A549 (cell line): ENCODE measurements at regions not wholly inside any gene's neighbourhood (a gene's known extent, or its start where the extent isn't known, plus 50 kb on each side); places are given as distances from the start of the nearest gene placed in this dataset.

Source experiments
- ATAC-seq, 2 experiments: fragments of 200-7000 bp in 1 of 2; fragments of >200 bp in 1 of 2; cut with Nextera tagmentation in 1 of 2; cut with Tn5 transposase in 1 of 2; 3 replicates each; pipeline versions ENCODE4 v1.8.0 to v1.9.1; 2018 to 2020; ENCODE audit warnings: mild to moderate bottlenecking in 1 of 2, moderate library complexity in 1 of 2
- CTCF ChIA-PET: fragments of 300-600 bp; sonication (Branson Sonifier 250); formaldehyde crosslinking; extraction: SDS; loops from one replicate; lab custom pipeline; 2021; ENCODE audit warnings: antibody characterized with exemption, inconsistent platforms; lab: Yijun Ruan, JAX
- POLR2A ChIA-PET: fragments of 350-600 bp; formaldehyde crosslinking; extraction: SDS; loops from one replicate; lab custom pipeline; 2021; ENCODE audit warnings: antibody characterized with exemption, inconsistent platforms; lab: Yijun Ruan, JAX
- DNase-seq, 2 experiments: peaks; one replicate each; pipeline versions ENCODE4 v3.0.0 to v3.0.0-alpha.2; 2011 to 2016; ENCODE audit warnings: low read depth in 1 of 2, low spot score in 1 of 2
- FAIRE-seq: peaks from 2 replicates; lab custom pipeline; 2011; peaks lifted over from hg19 to GRCh38; lab: Jason Lieb, UNC
- H3K27ac ChIP-seq, 2 experiments: fragments of >200 bp; sonication (Bioruptor Twin); formaldehyde crosslinking; 3 replicates each; pipeline ENCODE4 v1.5.1; 2016 to 2017
- H3K4me1 ChIP-seq: fragments of >200 bp; sonication (Bioruptor Twin); formaldehyde crosslinking; 3 replicates; pipeline ENCODE4 v1.6.1; 2016
- H3K4me2 ChIP-seq: fragments of >200 bp; sonication (Bioruptor Twin); formaldehyde crosslinking; 3 replicates; pipeline ENCODE4 v1.6.1; 2016
- H3K4me3 ChIP-seq: fragments of >200 bp; sonication (Bioruptor Twin); formaldehyde crosslinking; 3 replicates; pipeline ENCODE4 v1.5.1; 2016
- H3K9me3 ChIP-seq: fragments of >200 bp; sonication (Bioruptor Twin); formaldehyde crosslinking; 3 replicates; pipeline ENCODE4 v1.6.1; 2016
- BHLHE40 ChIP-seq: IDR thresholded peaks from 2 replicates; pipeline ENCODE4 v1.6.1; 2012; ENCODE audit warnings: low read depth, low read length, inconsistent platforms
- CEBPB ChIP-seq, 2 experiments: fragments of >200 bp in 1 of 2; sonication (Bioruptor Twin) in 1 of 2; formaldehyde crosslinking in 1 of 2; IDR thresholded peaks; 2 replicates each; pipeline ENCODE4 v1.6.1; 2012 to 2016
- EHMT2 ChIP-seq: fragments of 200-600 bp; sonication (generic); IDR thresholded peaks from 2 replicates; pipeline ENCODE4 v1.6.1; 2016; ENCODE audit warnings: antibody characterized with exemption, low read depth, mild to moderate bottlenecking, moderate library complexity
- FOSL2 ChIP-seq, 2 experiments: fragments of 450-650 bp in 1 of 2; fragments of >200 bp in 1 of 2; sonication (Bioruptor Twin) in 1 of 2; formaldehyde crosslinking; IDR thresholded peaks; 2 replicates each; pipeline versions ENCODE4 v1.5.0 to v1.6.1; 2016 to 2020; ENCODE audit warnings: mild to moderate bottlenecking in 1 of 2, moderate library complexity in 1 of 2
- HES2 ChIP-seq: fragments of >200 bp; sonication (Bioruptor Twin); formaldehyde crosslinking; IDR thresholded peaks from 2 replicates; pipeline ENCODE4 v1.6.1; 2016
- HOXA7 ChIP-seq: fragments of 250-450 bp; sonication (Bioruptor Pico); IDR thresholded peaks from 2 replicates; pipeline ENCODE4 v1.5.0; 2020; ENCODE audit warnings: mild to moderate bottlenecking, moderate library complexity
- HOXB5 ChIP-seq: fragments of 250-450 bp; sonication (Bioruptor Pico); IDR thresholded peaks from 2 replicates; pipeline ENCODE4 v1.5.0; 2020; ENCODE audit warnings: mild to moderate bottlenecking, moderate library complexity
- JUN ChIP-seq, 2 experiments: fragments of >200 bp; sonication (Bioruptor Twin); formaldehyde crosslinking; IDR thresholded peaks; 2 replicates in 1 of 2; 3 replicates in 1 of 2; pipeline ENCODE4 v1.6.1; 2016 to 2017
- JUNB ChIP-seq: fragments of >200 bp; sonication (Bioruptor Twin); formaldehyde crosslinking; IDR thresholded peaks from 2 replicates; pipeline ENCODE4 v1.6.1; 2016
- KDM1A ChIP-seq: fragments of 200-600 bp; sonication (generic); IDR thresholded peaks from 2 replicates; pipeline ENCODE4 v1.6.1; 2016; ENCODE audit warnings: low read depth, mild to moderate bottlenecking
- KDM5A ChIP-seq: fragments of 200-600 bp; sonication (generic); IDR thresholded peaks from 2 replicates; pipeline ENCODE4 v1.6.1; 2016; ENCODE audit warnings: antibody characterized with exemption, mild to moderate bottlenecking
- MAFK ChIP-seq: fragments of 450-650 bp; IDR thresholded peaks from 2 replicates; pipeline ENCODE4 v1.6.1; 2014; ENCODE audit not compliant: partially characterized antibody
- MYC ChIP-seq: IDR thresholded peaks from 2 replicates; pipeline ENCODE4 v1.6.1; 2012; ENCODE audit warnings: mild to moderate bottlenecking, inconsistent platforms, low read length, improper control_type of control experiment, borderline replicate concordance
- NPAS2 ChIP-seq: fragments of 250-450 bp; sonication (Bioruptor Pico); IDR thresholded peaks from 2 replicates; pipeline ENCODE4 v1.8.0; 2022; ENCODE audit warnings: mild to moderate bottlenecking, moderate library complexity, borderline replicate concordance
- PBX3 ChIP-seq: IDR thresholded peaks from 2 replicates; pipeline ENCODE4 v1.6.1; 2012
- POLR2AphosphoS2 ChIP-seq: conservative IDR thresholded peaks from 2 replicates; pipeline ENCODE4 v1.6.1; 2012; ENCODE audit warnings: low read length, improper control_type of control experiment, inconsistent platforms
- RFX5 ChIP-seq: fragments of 450-650 bp; IDR thresholded peaks from 2 replicates; pipeline ENCODE4 v1.7.1; 2014; ENCODE audit warnings: antibody characterized with exemption, mild to moderate bottlenecking, moderate library complexity
- SMC3 ChIP-seq: fragments of >200 bp; sonication (Bioruptor Twin); formaldehyde crosslinking; IDR thresholded peaks from 3 replicates; pipeline ENCODE4 v1.6.1; 2018; ENCODE audit warnings: inconsistent platforms
- SREBF2 ChIP-seq: fragments of 450-650 bp; IDR thresholded peaks from 2 replicates; pipeline ENCODE4 v1.6.1; 2014; ENCODE audit warnings: mild to moderate bottlenecking, moderate library complexity
- TFCP2L1 ChIP-seq: fragments of 250-450 bp; sonication (Bioruptor Pico); IDR thresholded peaks from 2 replicates; pipeline ENCODE4 v1.5.0; 2021; ENCODE audit warnings: mild to moderate bottlenecking
- USF2 ChIP-seq: fragments of 450-650 bp; IDR thresholded peaks from 2 replicates; pipeline ENCODE4 v1.6.1; 2014; ENCODE audit warnings: antibody characterized with exemption
- WGBS: methylation state at CpG from one replicate; pipeline ENCODE4 v1.1.6; 2017; ENCODE audit errors: missing lambda C conversion rate; 5-methylcytosine and 5-hydroxymethylcytosine counted together
- TF ChIP-seq, protein P1 (sequence below): fragments of 150-350 bp; IDR thresholded peaks from 2 replicates; pipeline ENCODE4 v1.6.1; 2014; ENCODE audit warnings: low read depth, mild to moderate bottlenecking, low read length
- TF ChIP-seq, protein P2 (sequence below): fragments of >200 bp; sonication (Bioruptor Twin); formaldehyde crosslinking; IDR thresholded peaks from 3 replicates; pipeline ENCODE4 v1.6.1; 2016
- TF ChIP-seq, protein P3 (sequence below): fragments of 250-450 bp; sonication (Bioruptor Pico); IDR thresholded peaks from 2 replicates; pipeline ENCODE4 v1.5.0; 2020; ENCODE audit warnings: low read depth, mild to moderate bottlenecking, moderate library complexity
- TF ChIP-seq, protein P4 (sequence below): IDR thresholded peaks from 2 replicates; pipeline ENCODE4 v1.6.1; 2012
- TF ChIP-seq, protein P5 (sequence below): fragments of 200-600 bp; sonication (generic); IDR thresholded peaks from 2 replicates; pipeline ENCODE4 v1.6.1; 2016; ENCODE audit warnings: antibody characterized with exemption, mild to moderate bottlenecking, moderate library complexity

DNA sequence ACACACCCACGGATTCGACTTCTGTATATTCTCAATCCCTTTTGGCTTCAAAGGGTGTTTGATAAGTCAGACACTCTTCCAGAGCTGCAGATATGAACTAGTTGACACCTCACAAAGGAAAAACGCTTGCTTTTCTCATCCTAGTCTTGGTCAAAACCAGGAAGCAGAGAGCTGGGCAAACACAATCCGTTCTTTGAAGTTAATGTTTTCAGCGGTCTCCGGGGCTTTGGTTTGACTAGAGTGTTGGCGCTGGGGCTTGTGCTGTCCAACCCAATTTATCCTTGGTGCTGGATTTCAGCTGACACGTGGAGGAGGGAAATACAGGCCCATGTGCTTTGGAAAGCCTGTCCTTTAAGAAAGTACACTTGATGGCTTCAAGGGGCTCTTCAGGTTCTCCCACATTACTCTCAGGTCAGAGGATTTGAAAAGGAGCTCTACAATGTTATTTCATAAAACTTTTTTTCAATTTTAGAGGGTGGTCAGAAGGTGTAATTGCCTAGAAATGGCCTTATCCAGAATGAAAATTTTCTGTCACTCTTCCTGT lies 985.8 kb downstream of the VRK1 start:
- H3K4me2 ChIP-seq: no peak overlapping the region
- ChIA-PET POLR2A (no interaction called here), CTCF (interaction anchor here (0.9 kb wide), 1 partner anchor 9 kb away, joined by 4 read pairs; no protein-coding TSS in a partner anchor)
- DNase-seq (no peak), FAIRE-seq (no peak), ATAC-seq (no peak)
- H3K4me3 ChIP-seq: no peak overlapping the region
- H3K9me3 ChIP-seq: no peaks in the 10 kb centered on the region
- TF ChIP-seq, protein P1, sequence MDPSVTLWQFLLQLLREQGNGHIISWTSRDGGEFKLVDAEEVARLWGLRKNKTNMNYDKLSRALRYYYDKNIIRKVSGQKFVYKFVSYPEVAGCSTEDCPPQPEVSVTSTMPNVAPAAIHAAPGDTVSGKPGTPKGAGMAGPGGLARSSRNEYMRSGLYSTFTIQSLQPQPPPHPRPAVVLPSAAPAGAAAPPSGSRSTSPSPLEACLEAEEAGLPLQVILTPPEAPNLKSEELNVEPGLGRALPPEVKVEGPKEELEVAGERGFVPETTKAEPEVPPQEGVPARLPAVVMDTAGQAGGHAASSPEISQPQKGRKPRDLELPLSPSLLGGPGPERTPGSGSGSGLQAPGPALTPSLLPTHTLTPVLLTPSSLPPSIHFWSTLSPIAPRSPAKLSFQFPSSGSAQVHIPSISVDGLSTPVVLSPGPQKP: no peak
- TF ChIP-seq EHMT2 (no peak), SMC3 (no peak), HES2 (no peak), HOXB5 (no peak), TFCP2L1 (CRISPR knock-in tag) (no peak), USF2 (no peak), BHLHE40 (no peak)
- TF ChIP-seq, protein P2, sequence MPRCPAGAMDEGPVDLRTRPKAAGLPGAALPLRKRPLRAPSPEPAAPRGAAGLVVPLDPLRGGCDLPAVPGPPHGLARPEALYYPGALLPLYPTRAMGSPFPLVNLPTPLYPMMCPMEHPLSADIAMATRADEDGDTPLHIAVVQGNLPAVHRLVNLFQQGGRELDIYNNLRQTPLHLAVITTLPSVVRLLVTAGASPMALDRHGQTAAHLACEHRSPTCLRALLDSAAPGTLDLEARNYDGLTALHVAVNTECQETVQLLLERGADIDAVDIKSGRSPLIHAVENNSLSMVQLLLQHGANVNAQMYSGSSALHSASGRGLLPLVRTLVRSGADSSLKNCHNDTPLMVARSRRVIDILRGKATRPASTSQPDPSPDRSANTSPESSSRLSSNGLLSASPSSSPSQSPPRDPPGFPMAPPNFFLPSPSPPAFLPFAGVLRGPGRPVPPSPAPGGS: no peak
- TF ChIP-seq, protein P3, sequence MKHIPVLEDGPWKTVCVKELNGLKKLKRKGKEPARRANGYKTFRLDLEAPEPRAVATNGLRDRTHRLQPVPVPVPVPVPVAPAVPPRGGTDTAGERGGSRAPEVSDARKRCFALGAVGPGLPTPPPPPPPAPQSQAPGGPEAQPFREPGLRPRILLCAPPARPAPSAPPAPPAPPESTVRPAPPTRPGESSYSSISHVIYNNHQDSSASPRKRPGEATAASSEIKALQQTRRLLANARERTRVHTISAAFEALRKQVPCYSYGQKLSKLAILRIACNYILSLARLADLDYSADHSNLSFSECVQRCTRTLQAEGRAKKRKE (CRISPR knock-in tag): no peak
- TF ChIP-seq, protein P4, sequence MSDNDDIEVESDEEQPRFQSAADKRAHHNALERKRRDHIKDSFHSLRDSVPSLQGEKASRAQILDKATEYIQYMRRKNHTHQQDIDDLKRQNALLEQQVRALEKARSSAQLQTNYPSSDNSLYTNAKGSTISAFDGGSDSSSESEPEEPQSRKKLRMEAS: no peak
- TF ChIP-seq, protein P5, sequence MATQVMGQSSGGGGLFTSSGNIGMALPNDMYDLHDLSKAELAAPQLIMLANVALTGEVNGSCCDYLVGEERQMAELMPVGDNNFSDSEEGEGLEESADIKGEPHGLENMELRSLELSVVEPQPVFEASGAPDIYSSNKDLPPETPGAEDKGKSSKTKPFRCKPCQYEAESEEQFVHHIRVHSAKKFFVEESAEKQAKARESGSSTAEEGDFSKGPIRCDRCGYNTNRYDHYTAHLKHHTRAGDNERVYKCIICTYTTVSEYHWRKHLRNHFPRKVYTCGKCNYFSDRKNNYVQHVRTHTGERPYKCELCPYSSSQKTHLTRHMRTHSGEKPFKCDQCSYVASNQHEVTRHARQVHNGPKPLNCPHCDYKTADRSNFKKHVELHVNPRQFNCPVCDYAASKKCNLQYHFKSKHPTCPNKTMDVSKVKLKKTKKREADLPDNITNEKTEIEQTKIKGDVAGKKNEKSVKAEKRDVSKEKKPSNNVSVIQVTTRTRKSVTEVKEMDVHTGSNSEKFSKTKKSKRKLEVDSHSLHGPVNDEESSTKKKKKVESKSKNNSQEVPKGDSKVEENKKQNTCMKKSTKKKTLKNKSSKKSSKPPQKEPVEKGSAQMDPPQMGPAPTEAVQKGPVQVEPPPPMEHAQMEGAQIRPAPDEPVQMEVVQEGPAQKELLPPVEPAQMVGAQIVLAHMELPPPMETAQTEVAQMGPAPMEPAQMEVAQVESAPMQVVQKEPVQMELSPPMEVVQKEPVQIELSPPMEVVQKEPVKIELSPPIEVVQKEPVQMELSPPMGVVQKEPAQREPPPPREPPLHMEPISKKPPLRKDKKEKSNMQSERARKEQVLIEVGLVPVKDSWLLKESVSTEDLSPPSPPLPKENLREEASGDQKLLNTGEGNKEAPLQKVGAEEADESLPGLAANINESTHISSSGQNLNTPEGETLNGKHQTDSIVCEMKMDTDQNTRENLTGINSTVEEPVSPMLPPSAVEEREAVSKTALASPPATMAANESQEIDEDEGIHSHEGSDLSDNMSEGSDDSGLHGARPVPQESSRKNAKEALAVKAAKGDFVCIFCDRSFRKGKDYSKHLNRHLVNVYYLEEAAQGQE: no peak
- H3K27ac ChIP-seq: no peak overlapping the region
- no peaks in the 10 kb centered on the region for H3K4me1 ChIP-seq
- 32% methylated on average over 8 of the region's 8 CpGs for WGBS

- Histone ChIP-seq H3K4me2 (no peak overlapping the region), H3K4me1 (no peaks in the 10 kb centered on the region), H3K4me3 (no peak overlapping the region), H3K27ac (no peak overlapping the region), H3K9me3 (no peaks in the 10 kb centered on the region)
- 21% methylated on average over 1 of the region's 1 CpG for WGBS
- DNase-seq: no peak
- ChIA-PET POLR2A (no interaction called here), CTCF (no interaction called here)
- no peak for FAIRE-seq
- ATAC-seq: no peak
- TF ChIP-seq MAFK (no peak), HOXA7 (CRISPR knock-in tag) (no peak), CEBPB (IDR thresholded peaks at IDR 0.05) (no peak), FOSL2 (IDR thresholded peaks at IDR 0.05) (no peak), FOSL2 (CRISPR knock-in tag; IDR thresholded peaks at IDR 0.05) (no peak), RFX5 (no peak), KDM5A (no peak), MYC (no peak), PBX3 (no peak), SREBF2 (no peak), USF2 (no peak), KDM1A (no peak), JUN (IDR thresholded peaks at IDR 0.05) (no peak), POLR2AphosphoS2 (no peak), NPAS2 (no peak), SMC3 (no peak), JUNB (no peak)
Measured at GRCh38 chr14:97785495-97785894, 988.3 kb downstream of the VRK1 start.
